Left ventricle myocardium inferior (tissue), 1 donor: ENCODE measurements at regions not wholly inside any gene's neighbourhood (a gene's known extent, or its start where the extent isn't known, plus 50 kb on each side); places are given as distances from the start of the nearest gene placed in this dataset.

Experiments
- DNase-seq: peaks from one replicate; pipeline ENCODE4 v3.0.0-alpha.2; 2020
- H3K27ac ChIP-seq: fragments of 200-600 bp; replicated peaks from 2 replicates; pipeline ENCODE4 v1.8.0; 2021
- H3K27me3 ChIP-seq: fragments of 200-600 bp; 2 replicates; pipeline ENCODE4 v1.8.0; 2021; ENCODE audit warnings: low read depth
- H3K36me3 ChIP-seq: fragments of 200-600 bp; 2 replicates; pipeline ENCODE4 v1.8.0; 2021
- H3K4me1 ChIP-seq: fragments of 200-600 bp; 2 replicates; pipeline ENCODE4 v1.8.0; 2021
- H3K4me3 ChIP-seq: fragments of 200-600 bp; 2 replicates; pipeline ENCODE4 v1.8.0; 2021; ENCODE audit warnings: mild to moderate bottlenecking, moderate library complexity
- H3K9me3 ChIP-seq: fragments of 200-600 bp; replicated peaks from 2 replicates; pipeline ENCODE4 v1.8.0; 2021
- intact Hi-C: fragments of 100-400 bp; cut with micrococcal nuclease; formaldehyde crosslinking; loops from one replicate; pipeline ENCODE4 v1.11.0; 2022
- TF ChIP-seq, protein P1 (sequence below): fragments of 200-600 bp; IDR thresholded peaks from 2 replicates; pipeline ENCODE4 v1.8.0; 2021; ENCODE audit warnings: antibody characterized with exemption, mild to moderate bottlenecking, borderline replicate concordance
- donor health status: DM: no; HTN: yes; CAD: no; lungs with severe emphysema.

DNA sequence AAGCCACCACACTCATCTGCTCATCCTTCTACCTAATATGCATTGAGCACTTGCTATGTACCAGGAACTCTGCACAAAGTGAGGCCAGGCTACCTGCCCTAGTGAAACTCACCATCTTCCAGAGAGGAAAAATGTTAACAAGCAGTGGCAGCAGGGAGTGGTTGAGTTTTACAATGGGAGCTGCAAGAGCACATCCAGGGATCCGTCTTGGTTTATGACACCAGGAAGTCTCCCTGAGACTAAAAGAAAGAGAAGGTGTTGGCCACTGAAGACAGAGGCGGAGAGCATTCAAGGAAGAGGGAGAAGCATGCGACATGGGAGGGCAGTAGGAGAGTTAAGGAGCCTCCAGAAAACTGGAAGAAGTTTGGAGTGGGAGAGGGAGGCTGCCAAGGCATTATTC, 178.1 kb upstream of the CPEB2 start:
- no peaks in the 10 kb centered on the region for H3K27me3 ChIP-seq
- no peaks in the 10 kb centered on the region for H3K4me1 ChIP-seq
- TF ChIP-seq, protein P1, sequence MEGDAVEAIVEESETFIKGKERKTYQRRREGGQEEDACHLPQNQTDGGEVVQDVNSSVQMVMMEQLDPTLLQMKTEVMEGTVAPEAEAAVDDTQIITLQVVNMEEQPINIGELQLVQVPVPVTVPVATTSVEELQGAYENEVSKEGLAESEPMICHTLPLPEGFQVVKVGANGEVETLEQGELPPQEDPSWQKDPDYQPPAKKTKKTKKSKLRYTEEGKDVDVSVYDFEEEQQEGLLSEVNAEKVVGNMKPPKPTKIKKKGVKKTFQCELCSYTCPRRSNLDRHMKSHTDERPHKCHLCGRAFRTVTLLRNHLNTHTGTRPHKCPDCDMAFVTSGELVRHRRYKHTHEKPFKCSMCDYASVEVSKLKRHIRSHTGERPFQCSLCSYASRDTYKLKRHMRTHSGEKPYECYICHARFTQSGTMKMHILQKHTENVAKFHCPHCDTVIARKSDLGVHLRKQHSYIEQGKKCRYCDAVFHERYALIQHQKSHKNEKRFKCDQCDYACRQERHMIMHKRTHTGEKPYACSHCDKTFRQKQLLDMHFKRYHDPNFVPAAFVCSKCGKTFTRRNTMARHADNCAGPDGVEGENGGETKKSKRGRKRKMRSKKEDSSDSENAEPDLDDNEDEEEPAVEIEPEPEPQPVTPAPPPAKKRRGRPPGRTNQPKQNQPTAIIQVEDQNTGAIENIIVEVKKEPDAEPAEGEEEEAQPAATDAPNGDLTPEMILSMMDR: no peak
- no peaks in the 10 kb centered on the region for H3K9me3 ChIP-seq
- H3K4me3 ChIP-seq: no peak overlapping the region
- intact Hi-C loops: no loop called here
- no peak overlapping the region for H3K27ac ChIP-seq
- no peak for DNase-seq
- no peaks in the 10 kb centered on the region for H3K36me3 ChIP-seq

DNA sequence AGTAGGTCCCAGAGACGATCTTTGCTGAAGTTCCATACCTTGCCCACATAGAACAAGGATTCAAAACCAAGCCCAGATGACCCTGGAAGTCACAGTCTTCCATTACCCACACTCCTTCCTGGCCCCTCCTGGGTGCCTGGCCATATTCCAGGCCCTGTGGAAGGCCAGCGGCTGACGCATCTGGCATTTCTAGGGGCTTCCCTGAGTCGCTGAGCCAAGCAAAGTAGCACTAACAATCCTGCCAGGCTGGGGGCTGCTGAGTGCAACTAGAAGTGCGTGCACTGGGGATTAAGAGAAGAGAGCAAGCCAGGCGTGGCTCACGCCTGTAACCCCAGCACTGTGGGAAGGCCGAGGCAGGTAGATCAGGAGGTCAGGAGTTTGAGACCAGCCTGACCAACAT, 175.2 kb upstream of the CPEB2 start:
- H3K27me3 ChIP-seq: no peaks in the 10 kb centered on the region
- H3K9me3 ChIP-seq: no peaks in the 10 kb centered on the region
- no peak overlapping the region for H3K27ac ChIP-seq
- TF ChIP-seq, protein P1: no peak
- DNase-seq: no peak
- no peaks in the 10 kb centered on the region for H3K4me1 ChIP-seq
- H3K36me3 ChIP-seq: no peaks in the 10 kb centered on the region
- intact Hi-C loops: no loop called here
- no peak overlapping the region for H3K4me3 ChIP-seq

DNA sequence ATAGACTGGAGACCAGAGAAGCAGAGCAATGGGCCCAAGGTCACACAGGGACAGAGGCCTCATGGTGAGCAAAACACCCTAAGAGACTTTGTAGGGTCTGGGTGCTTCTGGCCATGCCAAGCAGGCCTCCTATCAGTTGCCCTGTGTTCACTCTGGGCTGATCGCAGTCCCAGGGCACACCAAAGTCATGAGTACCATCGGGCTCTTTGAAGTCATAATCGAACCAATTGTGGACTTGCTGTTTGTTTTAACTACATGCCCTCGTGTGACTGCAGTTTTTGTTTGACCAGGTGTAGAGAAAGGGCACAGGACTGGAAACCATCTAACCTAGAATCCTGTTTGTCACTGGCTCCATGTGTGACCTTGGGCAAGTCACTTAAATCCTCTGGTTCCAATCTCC, 172.5 kb upstream of the CPEB2 start:
- Histone ChIP-seq H3K27me3 (no peaks in the 10 kb centered on the region), H3K36me3 (no peaks in the 10 kb centered on the region), H3K27ac (no peak overlapping the region), H3K9me3 (no peaks in the 10 kb centered on the region), H3K4me1 (no peaks in the 10 kb centered on the region), H3K4me3 (no peak overlapping the region)
- no peak for DNase-seq
- TF ChIP-seq, protein P1: no peak
- intact Hi-C loops: no loop called here

DNA sequence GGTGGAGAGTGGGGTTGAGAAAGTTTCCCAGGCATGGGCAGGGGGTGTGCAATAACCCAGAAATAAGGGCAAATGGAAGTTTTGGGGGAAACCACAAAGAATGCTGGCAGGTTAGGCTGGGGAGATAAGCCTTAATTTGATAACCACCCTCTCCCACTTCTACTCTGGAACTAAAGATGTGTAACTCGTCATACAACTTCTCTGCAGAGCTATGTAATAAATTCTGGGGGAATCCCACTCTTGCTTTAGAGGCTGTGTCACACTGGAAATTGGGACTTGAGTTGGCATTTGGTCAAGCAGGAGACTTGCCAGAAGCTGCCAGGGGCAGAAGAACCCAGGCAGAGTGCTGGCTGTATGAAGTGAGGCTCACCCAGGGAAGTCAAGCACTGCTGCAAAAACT, 170.9 kb upstream of the CPEB2 start:
- Histone ChIP-seq H3K36me3 (no peaks in the 10 kb centered on the region), H3K27me3 (no peaks in the 10 kb centered on the region), H3K9me3 (no peaks in the 10 kb centered on the region), H3K4me3 (no peak overlapping the region), H3K4me1 (no peaks in the 10 kb centered on the region), H3K27ac (no peak overlapping the region)
- intact Hi-C loops: no loop called here
- no peak for DNase-seq
- TF ChIP-seq, protein P1: no peak

DNA sequence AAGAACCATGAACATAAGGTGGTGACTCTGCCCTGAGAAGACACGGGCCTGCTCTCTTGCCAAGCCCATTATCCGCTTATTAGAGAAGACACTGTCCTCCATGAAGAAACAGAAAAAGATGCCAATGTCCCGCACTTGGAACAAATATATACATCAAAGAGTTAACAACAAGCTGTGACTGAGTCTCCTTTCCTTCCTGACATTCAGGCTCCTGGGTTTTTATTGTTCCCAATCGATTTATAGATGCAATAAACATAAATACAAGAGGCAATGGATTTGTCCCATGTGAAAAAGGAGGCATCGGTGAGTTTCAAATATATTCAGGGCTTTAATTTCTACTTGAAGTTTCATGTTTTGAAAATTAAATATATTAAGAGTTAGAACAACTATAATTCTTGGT, 169.2 kb upstream of the CPEB2 start:
- Histone ChIP-seq H3K27me3 (no peaks in the 10 kb centered on the region), H3K4me1 (peaks cover 4% of the 10 kb centered on the region), H3K36me3 (no peaks in the 10 kb centered on the region), H3K9me3 (no peaks in the 10 kb centered on the region), H3K27ac (no peak overlapping the region), H3K4me3 (no peak overlapping the region)
- TF ChIP-seq, protein P1: no peak
- no peak for DNase-seq
- intact Hi-C loops: no loop called here

DNA sequence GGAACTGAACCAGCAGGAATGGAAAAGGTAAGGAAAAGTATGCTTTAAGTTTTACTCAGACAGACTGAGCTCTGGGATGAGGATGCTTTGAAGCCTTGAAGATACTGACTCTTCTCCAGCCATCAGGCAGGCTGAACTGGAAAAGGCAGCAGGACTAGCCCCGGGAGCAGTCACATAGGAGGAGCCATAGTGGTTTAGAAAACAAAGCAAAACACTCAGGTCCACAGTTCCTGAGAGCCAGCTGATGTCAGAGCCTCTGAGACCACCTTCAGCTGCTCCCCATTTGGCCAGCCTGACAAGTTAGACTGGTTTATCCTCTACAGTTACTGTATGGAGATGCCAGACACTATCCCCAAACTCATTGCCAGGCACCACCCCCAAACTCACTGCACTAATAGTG, 167.9 kb upstream of the CPEB2 start:
- H3K36me3 ChIP-seq: no peaks in the 10 kb centered on the region
- peaks cover 8% of the 10 kb centered on the region for H3K9me3 ChIP-seq
- H3K27ac ChIP-seq: no peak overlapping the region
- DNase-seq: no peak
- peaks cover 4% of the 10 kb centered on the region for H3K4me1 ChIP-seq
- H3K27me3 ChIP-seq: no peaks in the 10 kb centered on the region
- H3K4me3 ChIP-seq: no peak overlapping the region
- intact Hi-C loops: no loop called here
- TF ChIP-seq, protein P1: no peak
